Ovary (tissue), 3 donors: ENCODE measurements at regions not wholly inside any gene's neighbourhood (a gene's known extent, or its start where the extent isn't known, plus 50 kb on each side); places are given as distances from the start of the nearest gene placed in this dataset.

Source experiments
- POLR2A ChIP-seq: fragments of 450-650 bp; IDR thresholded peaks from one replicate; pipeline ENCODE4 v1.6.1; 2017; ENCODE audit warnings: antibody characterized with exemption, mild to moderate bottlenecking, moderate library complexity
- TF ChIP-seq, protein P1 (sequence below), 3 donors: fragments of 450-650 bp in 2 of 3; fragments of 200-600 bp in 1 of 3; IDR thresholded peaks; one replicate each; pipeline versions ENCODE4 v1.5.1 to v1.8.0; 2016 to 2022; ENCODE audit warnings: antibody characterized with exemption in 3 of 3, mild to moderate bottlenecking in 1 of 3
- donor health status: DM: no; HTN: no; CAD: no.

DNA sequence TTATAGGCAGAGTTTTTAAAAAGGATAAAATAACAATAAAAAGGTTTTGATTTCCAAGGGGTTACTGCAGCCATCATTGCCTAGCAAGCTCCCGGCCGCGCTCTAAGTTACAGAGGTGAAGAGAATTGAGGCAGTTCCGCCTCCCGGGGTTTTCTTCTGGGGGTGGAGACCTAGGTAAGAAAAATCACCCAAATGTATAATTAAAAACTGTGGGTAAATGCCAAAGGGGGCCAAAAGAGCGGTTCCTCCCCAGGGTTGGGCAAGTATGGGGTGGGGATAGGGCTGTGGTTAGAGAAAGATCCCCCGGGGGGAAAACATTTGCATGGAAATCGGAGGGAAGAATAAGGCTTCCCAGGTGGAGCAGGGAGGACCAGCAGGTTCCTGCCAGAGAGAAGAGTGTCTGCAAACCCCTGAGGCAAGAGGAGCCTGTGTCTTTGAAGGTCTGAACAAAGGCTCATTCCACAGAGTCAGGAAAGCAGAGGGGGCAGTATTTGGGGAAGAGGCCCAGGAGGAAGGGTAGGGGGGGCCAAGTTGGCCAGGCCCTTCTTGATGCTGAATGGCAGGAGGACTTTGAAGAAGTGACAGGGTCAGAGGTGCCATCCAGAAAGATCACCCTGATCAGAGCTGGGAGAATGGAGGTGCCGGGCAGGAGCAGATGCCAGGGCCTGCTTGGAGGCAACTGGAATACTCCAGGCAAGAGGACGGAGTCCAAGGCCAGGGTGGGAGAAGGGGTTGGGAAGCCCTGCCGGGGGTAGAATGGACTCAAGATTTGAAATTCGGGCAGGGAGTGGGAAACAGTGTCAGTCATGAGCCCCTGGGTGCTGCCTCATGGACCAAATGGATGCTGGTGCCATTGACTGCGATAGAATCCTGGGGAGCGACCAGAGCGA is 152.9 kb upstream of the RGMA start:
- TF ChIP-seq, protein P1, sequence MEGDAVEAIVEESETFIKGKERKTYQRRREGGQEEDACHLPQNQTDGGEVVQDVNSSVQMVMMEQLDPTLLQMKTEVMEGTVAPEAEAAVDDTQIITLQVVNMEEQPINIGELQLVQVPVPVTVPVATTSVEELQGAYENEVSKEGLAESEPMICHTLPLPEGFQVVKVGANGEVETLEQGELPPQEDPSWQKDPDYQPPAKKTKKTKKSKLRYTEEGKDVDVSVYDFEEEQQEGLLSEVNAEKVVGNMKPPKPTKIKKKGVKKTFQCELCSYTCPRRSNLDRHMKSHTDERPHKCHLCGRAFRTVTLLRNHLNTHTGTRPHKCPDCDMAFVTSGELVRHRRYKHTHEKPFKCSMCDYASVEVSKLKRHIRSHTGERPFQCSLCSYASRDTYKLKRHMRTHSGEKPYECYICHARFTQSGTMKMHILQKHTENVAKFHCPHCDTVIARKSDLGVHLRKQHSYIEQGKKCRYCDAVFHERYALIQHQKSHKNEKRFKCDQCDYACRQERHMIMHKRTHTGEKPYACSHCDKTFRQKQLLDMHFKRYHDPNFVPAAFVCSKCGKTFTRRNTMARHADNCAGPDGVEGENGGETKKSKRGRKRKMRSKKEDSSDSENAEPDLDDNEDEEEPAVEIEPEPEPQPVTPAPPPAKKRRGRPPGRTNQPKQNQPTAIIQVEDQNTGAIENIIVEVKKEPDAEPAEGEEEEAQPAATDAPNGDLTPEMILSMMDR (IDR thresholded peaks at IDR 0.05) = no peak
- TF ChIP-seq POLR2A = no peak
